ENCODE measurements at regions not wholly inside any gene's neighbourhood (a gene's known extent, or its start where the extent isn't known, plus 50 kb on each side); places are given as distances from the start of the nearest gene placed in this dataset.

- Histone ChIP-seq H3K4me1 (ENCODE audit: low read length) (peaks cover under 1% of the 10 kb centered on the region; the same call in 1 of the 2 replicates), H3K27me3 (replicated peaks; ENCODE audit: insufficient read depth, low read length) (no peaks in the 10 kb centered on the region), H3K9ac (ENCODE audit: low read length) (no peak overlapping the region), H3K27ac (ENCODE audit: low read length) (no peak overlapping the region), H3K9me3 (replicated peaks; ENCODE audit: insufficient read depth, low read length) (no peaks in the 10 kb centered on the region), H2AFZ (ENCODE audit: low read length) (no peak overlapping the region), H4K20me1 (ENCODE audit: insufficient read depth, low read length) (no peaks in the 10 kb centered on the region), H3F3A (ENCODE audit: insufficient read depth, low read length) (no peaks in the 10 kb centered on the region), H3K4me2 (ENCODE audit: low read depth, low read length) (no peak overlapping the region), H3K36me3 (replicated peaks; ENCODE audit: insufficient read depth, low read length) (no peaks in the 10 kb centered on the region), H3K9me2 (replicated peaks; ENCODE audit: insufficient read depth, low read length) (no peaks in the 10 kb centered on the region), H3K4me3 (ENCODE audit: low read length) (no peak overlapping the region), H3K79me2 (ENCODE audit: low read length) (no peaks in the 10 kb centered on the region)
- no peak for DNase-seq
- TF ChIP-seq EZH2phosphoT487 (IDR thresholded peaks at IDR 0.05; ENCODE audit: low read length) (no peak), EZH2 (optimal IDR thresholded peaks at IDR 0.05; ENCODE audit: low read depth, low read length) (no peak), CTCF (IDR thresholded peaks at IDR 0.05; ENCODE audit: low read length) (no peak)
Measured at GRCh38 chr12:91502208-91502607, 319.6 kb upstream of the DCN start.

GRCh38 chr12:91496337-91496736, 313.7 kb upstream of the DCN start:
- Histone ChIP-seq H3K4me1 (ENCODE audit: low read length) (no peaks in the 10 kb centered on the region), H3K27me3 (replicated peaks; ENCODE audit: insufficient read depth, low read length) (no peaks in the 10 kb centered on the region), H3K36me3 (replicated peaks; ENCODE audit: insufficient read depth, low read length) (no peaks in the 10 kb centered on the region), H4K20me1 (ENCODE audit: insufficient read depth, low read length) (no peaks in the 10 kb centered on the region), H3K4me3 (ENCODE audit: low read length) (no peak overlapping the region), H3K4me2 (ENCODE audit: low read depth, low read length) (no peak overlapping the region), H3K9me3 (replicated peaks; ENCODE audit: insufficient read depth, low read length) (no peaks in the 10 kb centered on the region), H3K9me2 (replicated peaks; ENCODE audit: insufficient read depth, low read length) (no peaks in the 10 kb centered on the region), H3K79me2 (ENCODE audit: low read length) (no peaks in the 10 kb centered on the region), H2AFZ (ENCODE audit: low read length) (no peak overlapping the region), H3F3A (ENCODE audit: insufficient read depth, low read length) (no peaks in the 10 kb centered on the region), H3K27ac (ENCODE audit: low read length) (no peak overlapping the region), H3K9ac (ENCODE audit: low read length) (no peak overlapping the region)
- DNase-seq = no peak
- TF ChIP-seq EZH2phosphoT487 (IDR thresholded peaks at IDR 0.05; ENCODE audit: low read length) (no peak), EZH2 (optimal IDR thresholded peaks at IDR 0.05; ENCODE audit: low read depth, low read length) (no peak), CTCF (IDR thresholded peaks at IDR 0.05; ENCODE audit: low read length) (no peak)

GRCh38 chr12:91493308-91493707, 310.7 kb upstream of the DCN start:
- Histone ChIP-seq H3K4me3 (ENCODE audit: low read length) (no peak overlapping the region), H3K27ac (ENCODE audit: low read length) (no peak overlapping the region), H3K9me2 (replicated peaks; ENCODE audit: insufficient read depth, low read length) (no peaks in the 10 kb centered on the region), H3F3A (ENCODE audit: insufficient read depth, low read length) (no peaks in the 10 kb centered on the region), H3K4me1 (ENCODE audit: low read length) (no peaks in the 10 kb centered on the region), H4K20me1 (ENCODE audit: insufficient read depth, low read length) (no peaks in the 10 kb centered on the region), H3K9ac (ENCODE audit: low read length) (no peak overlapping the region), H3K27me3 (replicated peaks; ENCODE audit: insufficient read depth, low read length) (no peaks in the 10 kb centered on the region), H3K79me2 (ENCODE audit: low read length) (no peaks in the 10 kb centered on the region), H3K9me3 (replicated peaks; ENCODE audit: insufficient read depth, low read length) (no peaks in the 10 kb centered on the region), H2AFZ (ENCODE audit: low read length) (no peak overlapping the region), H3K4me2 (ENCODE audit: low read depth, low read length) (no peak overlapping the region), H3K36me3 (replicated peaks; ENCODE audit: insufficient read depth, low read length) (no peaks in the 10 kb centered on the region)
- no peak for DNase-seq
- TF ChIP-seq CTCF (IDR thresholded peaks at IDR 0.05; ENCODE audit: low read length) (no peak), EZH2phosphoT487 (IDR thresholded peaks at IDR 0.05; ENCODE audit: low read length) (no peak), EZH2 (optimal IDR thresholded peaks at IDR 0.05; ENCODE audit: low read depth, low read length) (no peak)
